Subcutaneous abdominal adipose tissue (tissue), 5 donors: ENCODE measurements at regions not wholly inside any gene's neighbourhood (a gene's known extent, or its start where the extent isn't known, plus 50 kb on each side); places are given as distances from the start of the nearest gene placed in this dataset.

Experiments used
- H3K27ac ChIP-seq: one replicate; pipeline ENCODE4 v1.7.0; 2013; ENCODE audit warnings: low read depth, mild to moderate bottlenecking, inconsistent platforms, low read length, moderate library complexity
- H3K27me3 ChIP-seq, 5 donors: one replicate each; pipeline ENCODE4 v1.7.0; 2013; ENCODE audit warnings: low read length in 5 of 5, inconsistent platforms in 1 of 5; ENCODE audit not compliant: control insufficient read depth in 5 of 5, insufficient read depth in 4 of 5
- H3K36me3 ChIP-seq, 5 donors: one replicate each; pipeline ENCODE4 v1.7.0; 2013; ENCODE audit warnings: low read length in 5 of 5; ENCODE audit not compliant: control insufficient read depth in 5 of 5, insufficient read depth in 5 of 5
- H3K4me1 ChIP-seq, 5 donors: one replicate each; pipeline ENCODE4 v1.7.0; 2013; ENCODE audit warnings: low read length in 5 of 5, mild to moderate bottlenecking in 3 of 5, moderate library complexity in 1 of 5; ENCODE audit not compliant: control insufficient read depth in 5 of 5, insufficient read depth in 5 of 5
- H3K4me3 ChIP-seq, 5 donors: one replicate each; pipeline ENCODE4 v1.7.0; 2013; ENCODE audit warnings: low read length in 5 of 5, low read depth in 1 of 5
- H3K9ac ChIP-seq, 5 donors: one replicate each; pipeline ENCODE4 v1.7.0; 2013; ENCODE audit warnings: low read length in 5 of 5, mild to moderate bottlenecking in 4 of 5, moderate library complexity in 3 of 5
- H3K9me3 ChIP-seq, 5 donors: one replicate each; pipeline ENCODE4 v1.7.0; 2013; ENCODE audit warnings: low read length in 5 of 5; ENCODE audit not compliant: control insufficient read depth in 5 of 5
- donor health status: healthy.
- donor health status: healthy.
- donor health status: healthy.
- donor health status: healthy.
- donor health status: healthy.

GRCh38 chr2:6769346-6769745 is 96.4 kb downstream of the CMPK2 start:
- peaks cover 0 to 15% (median 0%) of the 10 kb centered on the region in 5 donors for H3K4me1 ChIP-seq
- peaks cover 0 to 2% (median 0%) of the 10 kb centered on the region in 5 donors for H3K9me3 ChIP-seq
- H3K27me3 ChIP-seq, result peaks cover 3 to 13% (median 5%) of the 10 kb centered on the region in 5 donors
- no peak overlapping the region for H3K27ac ChIP-seq
- H3K36me3 ChIP-seq, result no peaks in the 10 kb centered on the region
- H3K4me3 ChIP-seq, result no peak overlapping the region
- H3K9ac ChIP-seq, result no peak overlapping the region

GRCh38 chr2:6770006-6770405 is 95.7 kb downstream of the CMPK2 start:
- peaks cover 3 to 13% (median 5%) of the 10 kb centered on the region in 5 donors for H3K27me3 ChIP-seq

DNA sequence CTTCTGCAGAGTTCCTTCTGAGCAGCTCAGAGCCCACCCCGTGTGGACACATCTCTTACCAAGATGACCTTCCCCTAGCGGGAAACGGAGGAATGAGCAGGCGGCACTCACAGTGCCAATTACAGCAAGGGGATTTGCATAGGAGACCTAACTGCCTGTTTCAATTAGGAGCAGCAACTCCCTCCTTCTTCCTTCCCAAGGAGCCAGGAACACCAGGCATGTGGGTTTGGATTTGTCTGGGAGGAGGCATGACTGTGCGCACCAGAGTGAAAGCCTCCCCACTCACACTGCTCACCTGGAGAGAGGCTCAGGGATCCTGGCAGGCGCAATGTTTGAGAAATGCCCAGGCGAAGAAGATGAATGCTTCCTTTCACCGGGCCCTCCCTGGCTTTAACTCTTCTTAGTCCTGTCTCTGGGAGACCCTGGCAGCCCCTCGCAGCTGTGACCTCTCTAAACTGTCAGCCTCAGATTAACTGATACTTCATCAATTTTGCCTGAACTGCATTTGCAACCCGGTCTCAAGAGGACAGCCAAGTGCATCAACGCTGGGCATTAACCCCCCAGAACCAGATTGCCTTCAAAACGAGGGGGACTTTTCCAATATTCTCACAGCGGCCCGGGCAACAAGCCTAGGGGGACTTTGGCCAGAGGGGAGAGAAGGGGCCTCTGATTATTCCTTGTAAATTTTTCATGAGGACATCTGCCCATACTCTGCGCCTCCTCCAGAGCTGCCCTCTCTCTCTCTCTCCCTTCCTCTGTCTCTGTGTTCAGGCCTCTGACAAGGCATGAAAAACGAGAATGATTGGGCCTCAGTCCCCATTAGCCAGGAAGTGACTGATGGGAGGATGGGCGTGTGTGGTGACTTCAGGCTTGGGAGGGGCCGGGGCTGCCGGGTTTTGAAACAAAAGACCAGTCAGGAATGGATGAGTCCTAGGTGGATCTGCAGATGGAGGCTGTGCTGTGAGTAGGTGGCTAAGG is 93.8 kb downstream of the CMPK2 start:
- Histone ChIP-seq H3K27me3 (peaks cover 3 to 16% (median 5%) of the 10 kb centered on the region in 5 donors), H3K9me3 (no peaks in the 10 kb centered on the region), H3K9ac (no peak overlapping the region), H3K4me1 (peaks cover 0 to 21% (median 3%) of the 10 kb centered on the region in 5 donors), H3K4me3 (no peak overlapping the region), H3K36me3 (no peaks in the 10 kb centered on the region), H3K27ac (no peak overlapping the region)

More at GRCh38 chr2:6770006-6770405, 95.7 kb downstream of the CMPK2 start:
- H3K27ac ChIP-seq, result no peak overlapping the region
- H3K9me3 ChIP-seq, result peaks cover 0 to under 1% (median 0%) of the 10 kb centered on the region in 5 donors
- H3K4me3 ChIP-seq, result no peak overlapping the region
- H3K9ac ChIP-seq, result no peak overlapping the region
- no peaks in the 10 kb centered on the region for H3K36me3 ChIP-seq
- peaks cover 0 to 15% (median 0%) of the 10 kb centered on the region in 5 donors for H3K4me1 ChIP-seq

DNA sequence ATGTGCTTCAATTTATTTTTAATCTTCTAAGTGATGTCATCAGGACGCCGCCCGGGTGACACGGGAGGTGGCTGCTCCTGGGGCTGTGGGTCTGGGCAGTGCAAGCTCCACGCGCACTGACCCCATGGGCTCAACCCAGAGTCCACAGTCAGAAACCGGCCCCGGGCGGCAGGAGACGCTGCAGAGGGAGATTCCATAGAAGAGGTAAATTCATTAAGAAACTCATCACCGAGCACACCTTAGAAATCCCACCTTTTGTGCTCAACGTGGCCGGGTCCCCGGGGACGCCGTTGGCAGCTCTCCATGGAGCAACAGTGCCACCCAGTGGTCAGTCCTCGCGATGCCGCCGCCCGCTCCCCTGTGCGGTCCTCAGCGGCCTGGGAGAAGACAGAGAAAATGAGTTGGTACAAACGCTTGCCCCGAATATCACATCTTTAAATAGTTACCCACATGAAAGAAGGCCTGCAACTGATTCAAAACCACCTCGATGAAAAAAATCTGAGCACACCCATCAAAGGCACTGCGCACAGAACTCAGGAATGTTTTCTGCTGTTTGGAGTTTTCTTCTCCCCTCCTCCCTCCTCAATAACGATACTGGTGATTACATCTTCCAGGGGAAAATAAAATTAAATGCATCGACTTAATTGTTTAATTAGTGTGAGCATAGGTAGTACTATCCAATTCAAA is 92.6 kb downstream of the CMPK2 start:
- H3K36me3 ChIP-seq, result no peaks in the 10 kb centered on the region
- H3K4me1 ChIP-seq, result peaks cover 0 to 21% (median 3%) of the 10 kb centered on the region in 5 donors
- H3K27me3 ChIP-seq, result peaks cover 3 to 16% (median 5%) of the 10 kb centered on the region in 5 donors
- no peak overlapping the region for H3K9ac ChIP-seq
- H3K27ac ChIP-seq, result no peak overlapping the region
- H3K4me3 ChIP-seq, result peak overlapping the region in 1 of 5 donors; percentile 23
- no peaks in the 10 kb centered on the region for H3K9me3 ChIP-seq

- Histone ChIP-seq H3K27me3 (peaks cover 3 to 16% (median 5%) of the 10 kb centered on the region in 5 donors), H3K9me3 (no peaks in the 10 kb centered on the region), H3K27ac (no peak overlapping the region), H3K9ac (no peak overlapping the region), H3K36me3 (no peaks in the 10 kb centered on the region), H3K4me1 (peaks cover 0 to 21% (median 3%) of the 10 kb centered on the region in 5 donors), H3K4me3 (no peak overlapping the region)
Observed at GRCh38 chr2:6773694-6774044, 92.0 kb downstream of the CMPK2 start.

DNA sequence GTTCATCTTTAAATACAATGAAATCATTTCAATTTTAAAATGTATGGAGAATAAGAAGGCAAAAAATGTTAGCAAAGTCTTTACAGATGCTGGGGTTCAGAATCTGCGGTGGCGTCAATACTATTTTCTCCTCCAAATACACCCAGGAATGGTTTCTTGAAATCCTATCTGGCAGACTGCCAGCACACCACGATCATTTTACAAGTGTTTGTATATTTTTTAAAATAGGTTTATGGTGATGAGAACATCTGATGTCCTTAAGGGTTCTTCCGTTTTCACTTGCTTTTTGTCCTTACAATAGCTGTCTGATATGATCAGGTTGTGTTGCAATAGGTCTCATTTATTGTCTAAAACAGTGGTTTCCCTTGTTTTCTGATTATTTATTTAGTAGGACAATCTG is 89.6 kb downstream of the CMPK2 start:
- Histone ChIP-seq H3K27me3 (peaks cover 3 to 16% (median 5%) of the 10 kb centered on the region in 5 donors), H3K9ac (no peak overlapping the region), H3K27ac (no peak overlapping the region), H3K4me3 (no peak overlapping the region), H3K36me3 (no peaks in the 10 kb centered on the region), H3K4me1 (peaks cover 0 to 23% (median 5%) of the 10 kb centered on the region in 5 donors), H3K9me3 (no peaks in the 10 kb centered on the region)

GRCh38 chr2:6777626-6778025 is 88.1 kb downstream of the CMPK2 start:
- H3K4me1 ChIP-seq, result peaks cover 0 to 36% (median 13%) of the 10 kb centered on the region in 5 donors
- no peak overlapping the region for H3K4me3 ChIP-seq
- peaks cover 0 to 5% (median 0%) of the 10 kb centered on the region in 5 donors for H3K27me3 ChIP-seq
- no peak overlapping the region for H3K27ac ChIP-seq
- no peak overlapping the region for H3K9ac ChIP-seq
- H3K9me3 ChIP-seq, result no peaks in the 10 kb centered on the region
- H3K36me3 ChIP-seq, result no peaks in the 10 kb centered on the region

GRCh38 chr2:6780765-6781274 is 84.9 kb downstream of the CMPK2 start:
- Histone ChIP-seq H3K27me3 (no peaks in the 10 kb centered on the region), H3K9me3 (no peaks in the 10 kb centered on the region), H3K36me3 (no peaks in the 10 kb centered on the region), H3K27ac (no peak overlapping the region), H3K9ac (no peak overlapping the region), H3K4me1 (peaks cover 0 to 33% (median 13%) of the 10 kb centered on the region in 5 donors), H3K4me3 (peak overlapping the region in 2 of 5 donors; percentile 6 to 30)

DNA sequence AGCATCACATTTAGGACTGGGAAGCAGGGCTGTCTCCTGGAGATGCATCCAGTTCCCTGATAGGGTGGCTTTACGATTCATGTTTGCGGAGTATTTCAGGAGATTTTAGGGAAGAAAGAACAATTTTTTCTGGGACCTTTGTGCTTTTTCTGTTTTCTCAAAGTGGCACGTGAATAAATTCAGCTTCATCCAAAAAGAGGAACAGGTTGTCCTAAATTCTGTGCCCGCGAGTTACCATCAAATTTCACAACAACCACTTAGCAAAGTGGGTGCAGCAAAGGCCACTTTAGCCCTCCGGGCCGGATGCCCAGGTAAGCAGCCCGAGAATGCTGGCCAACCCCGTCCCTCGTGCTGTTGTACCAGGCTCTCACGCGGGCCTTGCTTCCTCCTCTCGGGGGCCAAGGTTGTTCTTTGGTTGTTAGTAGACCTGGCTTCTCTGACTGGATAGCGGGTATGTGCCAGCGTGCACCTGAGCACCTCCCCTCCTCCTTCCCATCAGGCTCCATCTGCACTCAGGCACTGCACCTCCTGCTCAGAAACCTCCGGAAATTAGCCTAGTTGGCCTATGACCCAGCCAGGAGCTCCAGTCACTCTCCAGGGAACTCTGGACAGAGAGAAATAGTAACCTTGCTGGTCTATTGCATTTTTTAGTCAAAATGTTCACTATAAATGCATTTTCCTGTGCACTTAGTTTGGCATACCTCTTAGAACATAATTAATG is 83.0 kb downstream of the CMPK2 start:
- no peaks in the 10 kb centered on the region for H3K9me3 ChIP-seq
- H3K9ac ChIP-seq, result no peak overlapping the region
- H3K27me3 ChIP-seq, result no peaks in the 10 kb centered on the region
- no peaks in the 10 kb centered on the region for H3K36me3 ChIP-seq
- no peak overlapping the region for H3K4me3 ChIP-seq
- H3K27ac ChIP-seq, result no peak overlapping the region
- peaks cover 0 to 31% (median 13%) of the 10 kb centered on the region in 5 donors for H3K4me1 ChIP-seq
